DMS 273 treated with DMSO at 0.1 percent for 48 hours (cell line): ENCODE measurements at regions not wholly inside any gene's neighbourhood (a gene's known extent, or its start where the extent isn't known, plus 50 kb on each side); places are given as distances from the start of the nearest gene placed in this dataset.
"Not testable (repeated sequence)": the region's sequence is repeated elsewhere in the genome, so short reads cannot be mapped to it uniquely, and the experiment has no call there.

ENCODE experiments used
- DNase-seq: peaks from one replicate; lab custom pipeline; 2025; lab: John Stamatoyannopoulos, UW

- no peak for DNase-seq
Observed at GRCh38 chr13:37475151-37475550, 123.4 kb downstream of the POSTN start.

- no peak for DNase-seq
Observed at GRCh38 chr13:37473035-37473434, 125.5 kb downstream of the POSTN start.

GRCh38 chr13:37472266-37472665 lies 126.3 kb downstream of the POSTN start:
- DNase-seq, result not testable (repeated sequence)

GRCh38 chr13:37460166-37460565 lies 138.4 kb downstream of the POSTN start:
- DNase-seq, result no peak

- DNase-seq, result no peak
Observed at GRCh38 chr13:37457612-37458011, 141.0 kb downstream of the POSTN start.

GRCh38 chr13:37456506-37456905 lies 142.1 kb downstream of the POSTN start:
- DNase-seq, result no peak

- DNase-seq, result no peak
Observed at GRCh38 chr13:37456041-37456440, 142.5 kb downstream of the POSTN start.

- no peak for DNase-seq
Observed at GRCh38 chr13:37453246-37453645, 145.3 kb downstream of the POSTN start.

- no peak for DNase-seq
Observed at GRCh38 chr13:37450276-37450675, 148.3 kb downstream of the POSTN start.

- DNase-seq, result no peak
Observed at GRCh38 chr13:37448153-37448552, 150.4 kb downstream of the POSTN start.

GRCh38 chr13:37446503-37446902 lies 152.1 kb downstream of the POSTN start:
- DNase-seq, result no peak

- DNase-seq, result no peak
Observed at GRCh38 chr13:37443538-37443937, 155.0 kb downstream of the POSTN start.

GRCh38 chr13:37442996-37443395 lies 155.6 kb downstream of the POSTN start:
- no peak for DNase-seq

GRCh38 chr13:37435881-37436280 lies 162.7 kb downstream of the POSTN start:
- DNase-seq, result no peak

- DNase-seq, result no peak
Observed at GRCh38 chr13:37433086-37433485, 165.5 kb downstream of the POSTN start.

GRCh38 chr13:37429976-37430375 lies 168.6 kb downstream of the POSTN start:
- no peak for DNase-seq

- no peak for DNase-seq
Observed at GRCh38 chr13:37427843-37428494, 170.6 kb downstream of the POSTN start.

- DNase-seq, result no peak
Observed at GRCh38 chr13:37418490-37418889, 180.1 kb downstream of the POSTN start.

- no peak for DNase-seq
Observed at GRCh38 chr13:37417060-37417441, 181.5 kb downstream of the POSTN start.

- DNase-seq, result no peak
Observed at GRCh38 chr13:37416291-37417059, 182.1 kb downstream of the POSTN start.

- DNase-seq, result no peak
Observed at GRCh38 chr13:37413161-37413560, 185.4 kb downstream of the POSTN start.

- DNase-seq, result no peak
Observed at GRCh38 chr13:37412241-37412921, 186.2 kb downstream of the POSTN start.

- DNase-seq, result no peak
Observed at GRCh38 chr13:37410316-37410715, 188.3 kb downstream of the POSTN start.
